ENCODE measurements at regions not wholly inside any gene's neighbourhood (a gene's known extent, or its start where the extent isn't known, plus 50 kb on each side); places are given as distances from the start of the nearest gene placed in this dataset.

- no peaks in the 10 kb centered on the region for H3K36me3 ChIP-seq (ENCODE audit: insufficient read depth, low read length)
- intact Hi-C loops (cut with DNase I, micrococcal nuclease): no loop called here
Measured at GRCh38 chr7:46522354-46522906, 601.4 kb upstream of the IGFBP3 start.

GRCh38 chr7:46518713-46519112, 597.6 kb upstream of the IGFBP3 start:
- DNase-seq (no peak), ATAC-seq (ENCODE audit: poor library complexity) (no peak)
- Mint-ChIP-seq H3K27ac (no peak overlapping the region), H3K4me1 (ENCODE audit: low read depth) (no peaks in the 10 kb centered on the region), H3K36me3 (ENCODE audit: low read depth) (no peaks in the 10 kb centered on the region), H3K27me3 (no peaks in the 10 kb centered on the region), H3K9me3 (peaks cover 7% of the 10 kb centered on the region), H3K4me3 (no peak overlapping the region)
- no peaks in the 10 kb centered on the region for H3K36me3 ChIP-seq (ENCODE audit: insufficient read depth, low read length)
- intact Hi-C loops (cut with DNase I, micrococcal nuclease): no loop called here
- no peak overlapping the region for H3K4me3 ChIP-seq (ENCODE audit: low read length)
- no peaks in the 10 kb centered on the region for H3K9me3 ChIP-seq (ENCODE audit: control insufficient read depth in 1 of 2, insufficient read depth in 1 of 2, low read length in 2 of 2)
- no peak overlapping the region for H3K27ac ChIP-seq (ENCODE audit: low read depth in 1 of 2, low read length in 2 of 2)
- H3K27me3 ChIP-seq (ENCODE audit: control insufficient read depth in 1 of 2, insufficient read depth in 2 of 2, low read length in 2 of 2): no peaks in the 10 kb centered on the region
- no peak for TF ChIP-seq CTCF (IDR thresholded peaks at IDR 0.05)
- no peaks in the 10 kb centered on the region for H3K4me1 ChIP-seq (ENCODE audit: insufficient read depth, low read length)
- ChIA-PET POLR2A (no interaction called here), CTCF (no interaction called here)

More at GRCh38 chr7:46522354-46522906, 601.4 kb upstream of the IGFBP3 start:
- ChIA-PET POLR2A (no interaction called here), CTCF (no interaction called here)
- no peak for TF ChIP-seq CTCF (IDR thresholded peaks at IDR 0.05)
- H3K36me3 Mint-ChIP-seq (ENCODE audit: low read depth): no peaks in the 10 kb centered on the region
- no peak overlapping the region for H3K27ac ChIP-seq (ENCODE audit: low read depth in 1 of 2, low read length in 2 of 2)
- no peaks in the 10 kb centered on the region for H3K27me3 ChIP-seq (ENCODE audit: control insufficient read depth in 1 of 2, insufficient read depth in 2 of 2, low read length in 2 of 2)
- no peaks in the 10 kb centered on the region for H3K27me3 Mint-ChIP-seq
- no peaks in the 10 kb centered on the region for H3K4me1 ChIP-seq (ENCODE audit: insufficient read depth, low read length)
- no peak overlapping the region for H3K4me3 Mint-ChIP-seq
- DNase-seq: no peak
- no peak overlapping the region for H3K27ac Mint-ChIP-seq
- peaks cover 5% of the 10 kb centered on the region for H3K9me3 Mint-ChIP-seq
- H3K9me3 ChIP-seq (ENCODE audit: control insufficient read depth in 1 of 2, insufficient read depth in 1 of 2, low read length in 2 of 2): no peaks in the 10 kb centered on the region
- no peak overlapping the region for H3K4me3 ChIP-seq (ENCODE audit: low read length)
- ATAC-seq (ENCODE audit: poor library complexity): no peak
- H3K4me1 Mint-ChIP-seq (ENCODE audit: low read depth): no peaks in the 10 kb centered on the region

- Mint-ChIP-seq H3K27ac (no peak overlapping the region), H3K9me3 (peaks cover 6% of the 10 kb centered on the region), H3K4me1 (ENCODE audit: low read depth) (no peaks in the 10 kb centered on the region), H3K27me3 (no peaks in the 10 kb centered on the region), H3K4me3 (no peak overlapping the region), H3K36me3 (ENCODE audit: low read depth) (no peaks in the 10 kb centered on the region)
- Histone ChIP-seq H3K36me3 (ENCODE audit: insufficient read depth, low read length) (no peaks in the 10 kb centered on the region), H3K4me1 (ENCODE audit: insufficient read depth, low read length) (no peaks in the 10 kb centered on the region), H3K27ac (ENCODE audit: low read depth in 1 of 2, low read length in 2 of 2) (no peak overlapping the region), H3K9me3 (ENCODE audit: control insufficient read depth in 1 of 2, insufficient read depth in 1 of 2, low read length in 2 of 2) (no peaks in the 10 kb centered on the region), H3K27me3 (ENCODE audit: control insufficient read depth in 1 of 2, insufficient read depth in 2 of 2, low read length in 2 of 2) (no peaks in the 10 kb centered on the region), H3K4me3 (ENCODE audit: low read length) (no peak overlapping the region)
- ATAC-seq (ENCODE audit: poor library complexity) (no peak), DNase-seq (no peak)
- CTCF ChIA-PET: no interaction called here
- no peak for TF ChIP-seq CTCF (IDR thresholded peaks at IDR 0.05)
- POLR2A ChIA-PET: no interaction called here
- intact Hi-C loops (cut with DNase I, micrococcal nuclease): no loop called here
Measured at GRCh38 chr7:46515844-46516590, 594.9 kb upstream of the IGFBP3 start.

All from CD4-positive, alpha-beta T cell (primary cell).